Upper lobe of right lung (tissue), 1 donor: ENCODE measurements at regions not wholly inside any gene's neighbourhood (a gene's known extent, or its start where the extent isn't known, plus 50 kb on each side); places are given as distances from the start of the nearest gene placed in this dataset.

Experiments used
- ATAC-seq: fragments of 200-7000 bp; cut with Tn5 transposase; one replicate; pipeline ENCODE4 v1.9.1; 2020; ENCODE audit warnings: mild to moderate bottlenecking, moderate library complexity
- DNase-seq: peaks from one replicate; pipeline ENCODE4 v3.0.0-alpha.2; 2020
- H3K27ac ChIP-seq: fragments of 200-600 bp; one replicate; pipeline ENCODE4 v1.8.0; 2022
- H3K27me3 ChIP-seq: fragments of 200-600 bp; one replicate; pipeline ENCODE4 v1.8.0; 2022; ENCODE audit warnings: mild to moderate bottlenecking
- H3K36me3 ChIP-seq: fragments of 200-600 bp; one replicate; pipeline ENCODE4 v1.8.0; 2022
- H3K4me1 ChIP-seq: fragments of 200-600 bp; one replicate; pipeline ENCODE4 v1.8.0; 2022
- H3K4me3 ChIP-seq: fragments of 200-600 bp; one replicate; pipeline ENCODE4 v1.8.0; 2022; ENCODE audit warnings: mild to moderate bottlenecking
- H3K9me3 ChIP-seq: fragments of 200-600 bp; one replicate; pipeline ENCODE4 v1.8.0; 2022
- intact Hi-C: fragments of 100-400 bp; cut with DNase I; formaldehyde crosslinking; loops from one replicate; pipeline ENCODE4 v1.11.0; 2022
- TF ChIP-seq, protein P1 (sequence below): fragments of 200-600 bp; IDR thresholded peaks from one replicate; pipeline ENCODE4 v1.8.0; 2022; ENCODE audit warnings: antibody characterized with exemption
- donor health status: DM: no; HTN: yes; CAD: no; lungs with severe emphysema.

DNA sequence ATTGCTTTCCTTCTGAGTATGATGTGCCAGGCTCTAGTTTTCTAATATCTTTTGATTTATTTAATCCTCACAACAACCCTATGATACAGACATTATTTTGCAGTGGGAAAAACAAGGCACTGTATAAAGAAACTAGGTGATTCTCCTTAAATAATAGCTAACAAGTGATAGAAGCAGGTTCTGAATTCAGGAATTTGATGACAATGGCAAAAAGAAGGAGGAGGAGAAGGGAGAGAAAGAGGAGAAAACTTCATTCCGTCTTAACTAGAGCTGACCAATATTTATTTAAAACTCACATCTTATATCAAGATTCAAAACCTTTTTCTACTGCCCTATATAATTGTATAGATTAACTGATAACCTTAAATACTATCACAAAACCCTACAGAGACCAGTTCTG, 1477.1 kb upstream of the PCDH7 start:
- DNase-seq = no peak
- H3K27me3 ChIP-seq = no peaks in the 10 kb centered on the region
- no peaks in the 10 kb centered on the region for H3K4me1 ChIP-seq
- no peak overlapping the region for H3K27ac ChIP-seq
- no peak for ATAC-seq
- intact Hi-C loops = no loop called here
- no peak overlapping the region for H3K4me3 ChIP-seq
- TF ChIP-seq, protein P1, sequence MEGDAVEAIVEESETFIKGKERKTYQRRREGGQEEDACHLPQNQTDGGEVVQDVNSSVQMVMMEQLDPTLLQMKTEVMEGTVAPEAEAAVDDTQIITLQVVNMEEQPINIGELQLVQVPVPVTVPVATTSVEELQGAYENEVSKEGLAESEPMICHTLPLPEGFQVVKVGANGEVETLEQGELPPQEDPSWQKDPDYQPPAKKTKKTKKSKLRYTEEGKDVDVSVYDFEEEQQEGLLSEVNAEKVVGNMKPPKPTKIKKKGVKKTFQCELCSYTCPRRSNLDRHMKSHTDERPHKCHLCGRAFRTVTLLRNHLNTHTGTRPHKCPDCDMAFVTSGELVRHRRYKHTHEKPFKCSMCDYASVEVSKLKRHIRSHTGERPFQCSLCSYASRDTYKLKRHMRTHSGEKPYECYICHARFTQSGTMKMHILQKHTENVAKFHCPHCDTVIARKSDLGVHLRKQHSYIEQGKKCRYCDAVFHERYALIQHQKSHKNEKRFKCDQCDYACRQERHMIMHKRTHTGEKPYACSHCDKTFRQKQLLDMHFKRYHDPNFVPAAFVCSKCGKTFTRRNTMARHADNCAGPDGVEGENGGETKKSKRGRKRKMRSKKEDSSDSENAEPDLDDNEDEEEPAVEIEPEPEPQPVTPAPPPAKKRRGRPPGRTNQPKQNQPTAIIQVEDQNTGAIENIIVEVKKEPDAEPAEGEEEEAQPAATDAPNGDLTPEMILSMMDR = no peak
- H3K36me3 ChIP-seq = no peaks in the 10 kb centered on the region
- H3K9me3 ChIP-seq = no peaks in the 10 kb centered on the region

DNA sequence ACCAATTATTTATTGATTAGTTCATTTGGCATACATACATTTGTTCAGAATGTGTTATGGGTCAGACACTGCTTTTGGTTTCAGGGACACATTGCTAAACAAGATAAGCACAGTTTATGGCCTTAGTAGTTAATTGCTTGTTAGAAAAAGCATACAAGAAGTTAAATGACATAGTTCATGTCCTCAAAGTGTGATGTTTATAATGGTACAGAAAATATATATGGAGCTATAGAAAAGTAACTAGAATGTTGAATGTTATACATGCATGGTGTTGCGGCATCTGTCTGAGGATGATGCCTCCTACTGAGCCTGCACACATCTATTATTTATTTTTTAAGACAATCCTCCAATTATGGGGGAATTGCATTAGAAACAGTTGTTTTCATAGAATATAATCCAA, 1476.3 kb upstream of the PCDH7 start:
- no peak for ATAC-seq

DNA sequence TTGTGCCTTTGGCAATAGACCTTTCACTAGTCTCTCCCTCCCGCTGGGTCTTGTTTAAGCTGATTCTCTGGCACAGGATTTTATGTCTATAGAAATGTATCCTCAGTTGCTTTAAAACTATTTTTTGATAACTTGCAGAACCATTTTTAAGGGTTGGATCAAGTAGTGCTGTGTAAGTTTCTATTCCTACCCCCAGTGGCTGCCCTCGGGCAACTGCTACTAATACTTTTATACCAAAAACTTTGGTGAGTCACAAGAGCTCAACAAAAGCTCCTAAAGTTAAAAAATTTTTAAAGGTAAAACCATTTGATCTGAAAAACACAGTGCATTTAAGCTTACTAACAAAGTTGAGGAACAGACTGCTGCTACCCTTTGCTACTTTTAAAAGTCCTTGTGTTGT, 1460.6 kb upstream of the PCDH7 start:
- H3K4me1 ChIP-seq = no peaks in the 10 kb centered on the region
- no peak overlapping the region for H3K27ac ChIP-seq
- TF ChIP-seq, protein P1 = no peak
- intact Hi-C loops = no loop called here
- no peak overlapping the region for H3K4me3 ChIP-seq
- H3K36me3 ChIP-seq = no peaks in the 10 kb centered on the region
- no peak for DNase-seq
- no peaks in the 10 kb centered on the region for H3K27me3 ChIP-seq
- H3K9me3 ChIP-seq = no peaks in the 10 kb centered on the region
- no peak for ATAC-seq

More for the DNA sequence above, 1476.3 kb upstream of the PCDH7 start:
- TF ChIP-seq, protein P1 = no peak
- H3K9me3 ChIP-seq = no peaks in the 10 kb centered on the region
- intact Hi-C loops = no loop called here
- no peaks in the 10 kb centered on the region for H3K36me3 ChIP-seq
- H3K4me1 ChIP-seq = no peaks in the 10 kb centered on the region
- H3K27ac ChIP-seq = no peak overlapping the region
- H3K4me3 ChIP-seq = no peak overlapping the region
- DNase-seq = no peak
- H3K27me3 ChIP-seq = no peaks in the 10 kb centered on the region

DNA sequence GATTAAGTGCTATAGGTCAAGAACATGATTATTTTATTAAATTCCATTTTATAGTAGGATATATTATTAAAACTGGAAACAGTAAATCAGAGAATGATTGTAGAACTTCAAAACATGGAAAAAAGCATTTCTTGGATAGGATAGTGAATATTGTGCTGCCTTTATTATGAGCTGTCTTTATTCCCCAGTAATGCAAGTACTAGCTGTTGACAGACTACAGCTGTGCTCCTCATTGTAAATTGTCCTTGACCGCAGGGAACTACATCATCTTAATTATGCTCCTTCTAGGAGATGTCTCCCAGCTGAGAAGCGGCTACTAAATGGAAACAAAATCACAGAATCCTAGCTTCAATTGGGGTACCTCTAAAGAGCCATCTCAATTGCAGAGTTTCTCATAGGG, 1457.2 kb upstream of the PCDH7 start:
- DNase-seq = no peak
- intact Hi-C loops = no loop called here

DNA sequence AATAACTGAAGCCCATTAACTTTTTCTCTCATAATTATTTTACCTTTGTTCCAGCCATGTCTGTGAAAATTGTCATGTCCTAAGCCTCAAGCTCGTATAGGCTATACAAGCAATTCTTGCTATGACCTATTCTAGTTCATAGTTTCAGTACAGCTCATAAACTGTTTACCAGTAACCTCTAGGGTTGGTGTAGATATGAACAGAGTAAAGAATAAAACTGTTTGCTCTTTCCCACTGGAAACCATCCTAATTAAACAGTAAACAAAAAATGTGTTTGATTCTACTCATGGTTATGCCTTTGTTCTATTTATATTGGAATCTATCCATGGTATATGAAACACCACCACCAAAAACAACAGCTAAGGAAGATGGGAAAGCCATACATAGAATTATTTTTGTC, 1444.0 kb upstream of the PCDH7 start:
- H3K27me3 ChIP-seq = no peaks in the 10 kb centered on the region
- TF ChIP-seq, protein P1 = no peak

More for the DNA sequence above, 1457.2 kb upstream of the PCDH7 start:
- no peak overlapping the region for H3K4me3 ChIP-seq
- no peak overlapping the region for H3K27ac ChIP-seq
- H3K27me3 ChIP-seq = no peaks in the 10 kb centered on the region
- TF ChIP-seq, protein P1 = no peak
- no peak for ATAC-seq
- no peaks in the 10 kb centered on the region for H3K9me3 ChIP-seq
- no peaks in the 10 kb centered on the region for H3K36me3 ChIP-seq
- no peaks in the 10 kb centered on the region for H3K4me1 ChIP-seq

DNA sequence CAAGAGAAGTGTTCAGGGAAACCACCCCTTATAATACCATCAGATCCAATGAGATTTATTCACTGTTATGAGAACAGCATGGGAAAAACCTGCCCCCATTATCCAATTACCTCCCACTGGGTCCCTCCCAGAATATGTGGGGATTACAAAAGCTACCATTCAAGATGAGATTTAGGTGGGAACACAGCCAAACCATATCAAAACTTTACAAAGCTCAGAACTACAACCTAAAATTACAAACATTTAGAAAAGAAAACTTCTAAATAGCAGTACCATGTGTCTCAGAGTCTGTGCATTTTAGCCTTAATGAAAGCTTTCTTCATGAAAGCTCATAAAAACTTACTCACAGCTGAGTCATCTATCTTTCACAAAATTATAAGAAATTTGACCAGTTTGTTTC, 1442.8 kb upstream of the PCDH7 start:
- no peak for ATAC-seq
- Histone ChIP-seq H3K36me3 (no peaks in the 10 kb centered on the region), H3K4me3 (no peak overlapping the region), H3K4me1 (no peaks in the 10 kb centered on the region), H3K27ac (no peak overlapping the region), H3K27me3 (no peaks in the 10 kb centered on the region), H3K9me3 (no peaks in the 10 kb centered on the region)
- no peak for DNase-seq
- intact Hi-C loops = no loop called here
- TF ChIP-seq, protein P1 = no peak

More for the DNA sequence above, 1444.0 kb upstream of the PCDH7 start:
- Histone ChIP-seq H3K27ac (no peak overlapping the region), H3K9me3 (no peaks in the 10 kb centered on the region), H3K4me1 (no peaks in the 10 kb centered on the region), H3K36me3 (no peaks in the 10 kb centered on the region), H3K4me3 (no peak overlapping the region)
- no peak for ATAC-seq
- DNase-seq = no peak
- intact Hi-C loops = no loop called here
